ENCODE measurements at regions not wholly inside any gene's neighbourhood (a gene's known extent, or its start where the extent isn't known, plus 50 kb on each side); places are given as distances from the start of the nearest gene placed in this dataset.

DNA sequence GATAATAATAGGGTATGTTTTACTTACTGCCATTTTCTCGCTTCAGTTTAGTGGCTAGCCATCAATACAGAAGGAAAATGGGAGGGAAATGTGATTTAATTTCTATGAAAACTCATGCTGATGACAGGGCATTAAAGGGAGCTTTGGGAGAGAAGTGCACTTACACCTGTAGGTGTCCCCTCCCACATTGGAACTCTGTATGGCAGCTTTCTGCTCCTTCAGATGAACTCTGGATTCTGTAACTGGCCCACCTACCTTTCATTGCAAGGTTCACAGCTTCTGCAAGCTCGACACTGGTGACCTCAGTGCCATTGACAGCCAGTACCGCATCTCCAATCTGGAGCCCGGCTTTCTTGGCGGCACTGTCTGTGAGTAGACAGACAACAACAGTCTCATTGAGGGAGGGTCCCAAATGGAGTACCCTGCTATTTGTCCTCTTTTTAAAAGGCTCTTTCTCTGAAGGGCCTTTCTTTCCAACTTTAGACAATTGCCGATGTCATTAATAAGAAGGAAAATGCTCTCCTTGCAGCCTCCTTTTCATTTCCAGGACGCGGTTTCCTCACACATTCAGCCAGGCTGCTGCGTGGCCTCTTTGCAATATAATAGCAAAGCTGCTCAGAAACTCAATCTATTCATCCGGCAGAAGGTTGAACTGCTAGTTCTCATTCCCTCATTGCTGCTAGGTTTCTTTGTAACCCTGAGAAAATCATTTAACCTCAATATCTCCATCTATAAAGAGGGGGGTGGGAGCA, 63.6 kb downstream of the NUDT12 start:
- ATAC-seq, result no peak
- H3K36me3 Mint-ChIP-seq, result no peaks in the 10 kb centered on the region
- H3K4me1 Mint-ChIP-seq, result no peaks in the 10 kb centered on the region
- no peak overlapping the region for H3K27ac Mint-ChIP-seq
- H3K4me3 Mint-ChIP-seq, result no peak overlapping the region
- H3K27me3 Mint-ChIP-seq, result peaks cover 18% of the 10 kb centered on the region
- DNase-seq, result no peak
- H3K9me3 Mint-ChIP-seq (ENCODE audit: low read depth), result no peaks in the 10 kb centered on the region
- CTCF ChIA-PET, result no interaction called here

DNA sequence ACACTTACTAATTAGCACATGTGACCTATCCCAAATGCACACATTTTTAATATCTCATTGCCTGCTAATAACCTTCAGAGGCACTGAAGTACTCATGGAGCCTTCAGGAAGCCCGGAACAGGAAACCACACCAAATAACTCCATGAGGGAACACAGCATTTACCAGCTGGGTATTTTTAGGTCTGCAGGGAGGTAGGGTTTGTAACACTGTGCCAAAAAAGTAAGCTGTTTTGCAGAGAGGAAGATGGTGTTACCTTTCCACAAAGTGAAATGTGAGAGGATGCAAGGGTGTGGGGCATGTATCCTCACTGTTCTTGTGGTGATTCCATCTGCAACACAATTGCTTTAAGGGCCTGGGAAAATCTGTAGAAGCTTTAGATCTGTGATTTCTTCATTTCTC, 64.4 kb downstream of the NUDT12 start:
- Mint-ChIP-seq H3K4me3 (no peak overlapping the region), H3K9me3 (ENCODE audit: low read depth) (no peaks in the 10 kb centered on the region), H3K4me1 (no peaks in the 10 kb centered on the region), H3K27me3 (peaks cover 18% of the 10 kb centered on the region), H3K27ac (no peak overlapping the region), H3K36me3 (no peaks in the 10 kb centered on the region)
- no peak for DNase-seq
- CTCF ChIA-PET, result no interaction called here
- ATAC-seq, result no peak

DNA sequence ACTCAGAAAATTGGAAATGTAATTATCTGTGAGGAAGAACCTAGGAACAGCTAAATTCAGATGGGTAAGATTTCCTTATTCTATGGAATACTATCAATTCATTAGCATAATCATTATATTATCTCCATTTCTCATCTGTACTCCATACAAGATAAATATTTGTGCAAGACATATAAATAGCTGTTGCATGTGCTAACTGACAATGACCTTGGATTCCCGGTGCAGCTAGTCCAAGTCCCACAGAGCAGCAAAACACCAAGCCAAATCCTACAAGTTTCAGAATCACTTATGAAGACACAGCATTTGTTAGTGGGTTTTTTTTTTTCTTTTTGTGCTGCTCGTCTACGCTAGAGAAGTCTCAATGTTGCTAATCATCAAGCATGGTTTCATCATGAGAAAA, 64.8 kb downstream of the NUDT12 start:
- DNase-seq (no peak), ATAC-seq (no peak)
- H3K27me3 Mint-ChIP-seq, result peaks cover 18% of the 10 kb centered on the region
- H3K27ac Mint-ChIP-seq, result no peak overlapping the region
- CTCF ChIA-PET, result no interaction called here
- H3K36me3 Mint-ChIP-seq, result no peaks in the 10 kb centered on the region
- no peak overlapping the region for H3K4me3 Mint-ChIP-seq
- H3K9me3 Mint-ChIP-seq (ENCODE audit: low read depth), result no peaks in the 10 kb centered on the region
- H3K4me1 Mint-ChIP-seq, result no peaks in the 10 kb centered on the region

DNA sequence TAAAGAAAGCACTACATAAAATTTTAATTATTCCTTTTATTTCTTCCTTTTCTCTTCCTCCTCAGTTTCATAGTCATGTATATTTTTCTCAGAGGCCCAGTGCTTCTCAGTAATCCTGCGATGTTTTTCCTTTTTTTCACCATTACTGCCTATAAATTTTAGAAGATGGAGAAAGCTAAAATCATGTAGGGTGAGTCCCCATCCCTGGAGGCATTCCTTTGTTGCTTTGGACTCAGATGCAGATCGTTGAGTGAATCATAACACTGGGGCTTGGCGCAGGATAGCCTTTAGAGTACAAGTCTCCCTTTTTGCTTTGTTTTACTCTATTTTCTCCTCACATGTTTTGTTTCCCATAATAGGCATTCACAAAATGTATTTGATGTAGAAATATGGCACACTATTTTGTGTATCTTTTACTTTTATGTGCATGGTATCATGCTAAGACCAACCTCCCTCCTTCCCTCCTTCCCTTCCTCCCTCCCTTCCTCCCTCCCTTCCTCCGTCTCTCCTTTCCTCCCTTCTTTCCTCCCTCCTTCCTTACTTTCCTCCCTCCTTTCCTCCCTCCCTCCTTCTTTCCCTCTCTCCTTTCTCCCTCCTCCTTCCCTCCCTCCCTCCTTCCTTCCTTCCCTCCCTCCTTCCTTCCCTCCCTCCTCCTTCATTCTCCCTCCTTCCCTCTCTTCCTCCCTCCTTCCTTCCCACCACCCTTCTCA, 72.4 kb downstream of the NUDT12 start:
- H3K9me3 Mint-ChIP-seq (ENCODE audit: low read depth), result no peaks in the 10 kb centered on the region
- H3K27ac Mint-ChIP-seq, result no peak overlapping the region
- H3K4me3 Mint-ChIP-seq, result no peak overlapping the region
- DNase-seq (no peak), ATAC-seq (no peak)
- peaks cover 12% of the 10 kb centered on the region for H3K27me3 Mint-ChIP-seq
- CTCF ChIA-PET, result no interaction called here
- H3K4me1 Mint-ChIP-seq, result no peaks in the 10 kb centered on the region
- H3K36me3 Mint-ChIP-seq, result no peaks in the 10 kb centered on the region

DNA sequence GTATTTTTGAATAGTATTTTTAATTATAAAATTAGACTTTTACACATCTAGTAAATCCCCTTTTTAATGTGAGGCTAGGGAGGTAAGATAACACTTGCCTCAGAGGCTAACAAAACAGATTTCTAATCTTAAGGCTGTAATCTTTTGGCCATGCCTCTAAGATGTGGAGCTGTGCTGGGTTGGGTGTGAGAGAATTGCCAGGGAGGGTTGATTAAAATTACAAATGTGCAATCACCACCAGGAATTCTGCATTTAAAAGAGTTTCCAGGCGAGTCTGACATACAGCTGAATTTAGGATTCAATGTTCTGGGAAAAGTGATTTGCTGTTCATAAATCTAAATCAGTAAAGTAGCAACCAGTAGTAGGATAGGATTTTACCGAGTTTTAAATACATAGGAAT, 73.3 kb downstream of the NUDT12 start:
- no peaks in the 10 kb centered on the region for H3K4me1 Mint-ChIP-seq
- H3K9me3 Mint-ChIP-seq (ENCODE audit: low read depth), result no peaks in the 10 kb centered on the region
- CTCF ChIA-PET, result no interaction called here
- no peak overlapping the region for H3K27ac Mint-ChIP-seq
- peaks cover 8% of the 10 kb centered on the region for H3K27me3 Mint-ChIP-seq
- H3K36me3 Mint-ChIP-seq, result no peaks in the 10 kb centered on the region
- H3K4me3 Mint-ChIP-seq, result no peak overlapping the region
- DNase-seq (no peak), ATAC-seq (no peak)

DNA sequence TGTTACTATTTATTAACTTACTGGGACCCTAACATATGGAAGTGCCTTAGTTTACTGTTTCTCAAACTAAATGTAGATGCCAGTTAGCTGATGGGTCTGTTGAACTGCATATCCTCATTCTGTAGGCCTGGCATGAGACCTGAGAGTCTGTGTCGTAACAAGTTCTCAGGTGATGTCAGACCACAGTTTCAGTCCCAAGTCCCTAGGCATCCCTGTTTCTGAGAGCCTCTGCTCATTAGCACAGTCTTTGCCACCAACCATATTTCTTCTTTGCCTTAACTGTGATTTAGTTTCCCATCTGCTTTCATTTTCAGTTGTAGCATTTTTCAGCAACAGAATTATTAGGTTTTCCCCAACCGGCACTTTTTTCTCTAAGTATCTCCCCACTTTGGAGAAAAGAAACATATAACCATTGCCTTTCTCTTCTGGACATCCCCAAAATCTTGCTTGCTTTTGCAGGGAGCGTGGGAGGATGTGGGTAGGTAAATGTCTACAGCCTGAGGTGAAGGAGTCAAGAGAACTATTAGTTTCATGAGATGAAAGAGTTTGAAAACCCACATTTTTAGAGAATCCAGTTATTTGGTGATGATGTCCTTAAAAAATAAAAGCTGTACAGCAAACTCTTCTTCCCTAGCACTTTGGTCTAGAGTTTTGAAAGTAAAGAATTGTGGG, 74.6 kb downstream of the NUDT12 start:
- no peak overlapping the region for H3K4me3 Mint-ChIP-seq
- H3K4me1 Mint-ChIP-seq, result no peaks in the 10 kb centered on the region
- DNase-seq (no peak), ATAC-seq (no peak)
- no peaks in the 10 kb centered on the region for H3K9me3 Mint-ChIP-seq (ENCODE audit: low read depth)
- CTCF ChIA-PET, result no interaction called here
- no peaks in the 10 kb centered on the region for H3K36me3 Mint-ChIP-seq
- no peak overlapping the region for H3K27ac Mint-ChIP-seq
- peaks cover 5% of the 10 kb centered on the region for H3K27me3 Mint-ChIP-seq

DNA sequence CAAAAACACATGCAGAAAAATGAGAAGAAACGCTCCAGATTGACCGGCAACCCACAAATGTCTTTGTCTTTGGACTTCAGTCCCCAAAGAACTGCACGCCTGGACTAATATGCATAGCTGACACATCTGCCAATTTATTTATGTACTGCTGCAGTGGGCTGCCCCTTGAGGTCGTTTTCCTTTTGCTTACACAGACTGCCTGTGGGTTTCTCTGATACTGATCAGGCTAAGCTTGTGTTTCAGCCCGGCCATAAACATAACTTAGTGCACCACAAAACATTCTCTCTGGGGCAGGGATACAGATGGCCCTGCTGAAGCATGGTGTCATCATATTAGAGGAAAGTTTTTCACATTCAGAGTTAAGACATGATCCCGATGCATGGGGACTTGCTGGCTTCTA, 75.4 kb downstream of the NUDT12 start:
- Mint-ChIP-seq H3K4me3 (no peak overlapping the region), H3K27ac (no peak overlapping the region), H3K4me1 (no peaks in the 10 kb centered on the region), H3K27me3 (peaks cover 4% of the 10 kb centered on the region), H3K9me3 (ENCODE audit: low read depth) (no peaks in the 10 kb centered on the region), H3K36me3 (no peaks in the 10 kb centered on the region)
- ATAC-seq (no peak), DNase-seq (no peak)
- CTCF ChIA-PET, result no interaction called here

DNA sequence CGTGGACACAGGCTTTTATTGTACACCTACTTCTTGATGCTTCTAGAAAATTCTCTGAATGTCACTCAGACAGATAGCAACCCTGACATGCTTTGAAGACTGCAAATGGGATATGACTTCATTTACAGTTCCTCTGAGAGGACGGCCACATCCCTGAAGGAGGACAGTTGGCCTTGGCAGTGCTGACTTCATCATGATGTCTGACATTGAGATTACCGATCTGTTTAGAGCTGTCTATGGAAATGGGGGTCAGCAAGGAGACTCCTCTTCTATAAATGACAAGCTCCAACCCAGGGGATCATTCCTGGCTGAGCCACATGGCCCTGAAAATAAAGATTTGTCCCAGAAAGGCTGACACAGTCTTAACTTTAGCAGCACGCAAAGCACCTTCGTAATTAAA, 75.8 kb downstream of the NUDT12 start:
- no peaks in the 10 kb centered on the region for H3K4me1 Mint-ChIP-seq
- H3K27ac Mint-ChIP-seq, result no peak overlapping the region
- no peaks in the 10 kb centered on the region for H3K9me3 Mint-ChIP-seq (ENCODE audit: low read depth)
- no peak for ATAC-seq
- CTCF ChIA-PET, result no interaction called here
- no peak for DNase-seq
- no peaks in the 10 kb centered on the region for H3K36me3 Mint-ChIP-seq
- peaks cover 2% of the 10 kb centered on the region for H3K27me3 Mint-ChIP-seq
- H3K4me3 Mint-ChIP-seq, result no peak overlapping the region

DNA sequence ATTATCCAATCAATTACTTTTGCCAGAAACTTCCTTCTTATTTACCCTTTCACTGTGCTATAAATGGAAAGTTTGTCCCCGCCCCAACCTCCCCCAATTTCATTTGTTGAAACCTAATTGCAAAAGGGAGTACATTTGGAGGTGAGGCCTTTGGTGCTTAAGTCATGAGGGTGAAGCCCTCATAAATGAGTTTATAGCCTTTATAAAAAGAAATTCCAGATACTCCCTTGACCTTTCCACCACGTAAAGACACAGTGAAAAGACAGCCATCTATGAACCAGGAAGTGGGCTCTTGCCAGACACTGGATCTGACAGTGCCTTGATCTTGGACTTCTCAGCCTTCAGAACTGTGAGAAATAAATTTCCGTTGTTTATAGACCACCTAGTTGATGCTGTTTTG, 82.3 kb downstream of the NUDT12 start:
- DNase-seq, result no peak
- no peaks in the 10 kb centered on the region for H3K36me3 Mint-ChIP-seq
- peaks cover 22% of the 10 kb centered on the region for H3K27me3 Mint-ChIP-seq

DNA sequence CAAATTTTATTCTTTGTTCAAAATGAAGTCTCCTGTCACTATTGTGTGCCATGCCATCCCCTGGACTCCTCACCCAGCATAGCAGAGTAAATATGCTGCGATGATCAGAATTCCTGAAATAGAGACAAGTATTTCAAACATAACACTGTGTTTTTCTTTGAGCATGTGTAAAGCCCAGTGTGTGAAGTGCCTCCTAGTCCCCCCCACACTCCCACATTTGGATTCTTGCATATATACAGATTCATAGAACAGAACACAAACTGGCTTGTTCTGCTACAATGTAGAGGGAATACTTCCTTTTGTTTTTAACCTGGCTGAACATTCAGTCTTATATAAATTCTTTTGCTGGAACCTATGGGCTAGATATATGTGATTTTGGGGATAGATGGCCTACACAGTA, 84.9 kb downstream of the NUDT12 start:
- no peaks in the 10 kb centered on the region for H3K9me3 Mint-ChIP-seq (ENCODE audit: low read depth)
- CTCF ChIA-PET, result interaction anchor here (0.7 kb wide), 1 partner anchor 137 kb away, joined by 3 read pairs; no protein-coding TSS in a partner anchor
- no peak overlapping the region for H3K27ac Mint-ChIP-seq
- no peak for DNase-seq
- peaks cover 36% of the 10 kb centered on the region for H3K27me3 Mint-ChIP-seq
- no peaks in the 10 kb centered on the region for H3K36me3 Mint-ChIP-seq
- no peak overlapping the region for H3K4me3 Mint-ChIP-seq
- H3K4me1 Mint-ChIP-seq, result no peaks in the 10 kb centered on the region
- no peak for ATAC-seq

More for the DNA sequence above, 82.3 kb downstream of the NUDT12 start:
- Mint-ChIP-seq H3K27ac (no peak overlapping the region), H3K9me3 (ENCODE audit: low read depth) (no peaks in the 10 kb centered on the region), H3K4me3 (no peak overlapping the region), H3K4me1 (no peaks in the 10 kb centered on the region)
- CTCF ChIA-PET, result no interaction called here
- ATAC-seq, result no peak

DNA sequence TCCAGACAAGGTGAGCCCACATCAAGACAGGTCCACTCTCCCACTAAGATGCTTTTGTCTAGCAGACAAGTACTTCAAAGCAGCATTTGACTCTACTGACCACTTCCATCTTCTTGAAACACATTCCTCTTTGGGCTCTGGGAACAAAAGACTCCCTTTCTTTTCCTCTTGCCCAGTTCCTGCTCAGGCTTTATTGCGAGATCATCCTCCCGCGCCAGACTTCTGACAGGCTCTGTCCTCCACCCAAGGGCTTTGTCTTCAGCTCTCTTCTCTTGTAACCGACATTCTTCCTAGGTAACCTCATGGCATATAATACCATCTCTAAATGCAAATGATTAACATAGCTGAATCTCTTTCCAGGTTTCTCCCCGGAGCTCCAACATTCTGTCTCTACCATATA, 85.8 kb downstream of the NUDT12 start:
- Mint-ChIP-seq H3K27ac (no peak overlapping the region), H3K36me3 (no peaks in the 10 kb centered on the region), H3K4me1 (no peaks in the 10 kb centered on the region), H3K27me3 (peaks cover 43% of the 10 kb centered on the region), H3K4me3 (no peak overlapping the region), H3K9me3 (ENCODE audit: low read depth) (no peaks in the 10 kb centered on the region)
- DNase-seq (no peak), ATAC-seq (no peak)
- CTCF ChIA-PET, result interaction anchor here (0.7 to 3.4 kb wide), 3 partner anchors 136 to 251 kb away, joined by 3 to 28 read pairs (median 17); no protein-coding TSS in a partner anchor

DNA sequence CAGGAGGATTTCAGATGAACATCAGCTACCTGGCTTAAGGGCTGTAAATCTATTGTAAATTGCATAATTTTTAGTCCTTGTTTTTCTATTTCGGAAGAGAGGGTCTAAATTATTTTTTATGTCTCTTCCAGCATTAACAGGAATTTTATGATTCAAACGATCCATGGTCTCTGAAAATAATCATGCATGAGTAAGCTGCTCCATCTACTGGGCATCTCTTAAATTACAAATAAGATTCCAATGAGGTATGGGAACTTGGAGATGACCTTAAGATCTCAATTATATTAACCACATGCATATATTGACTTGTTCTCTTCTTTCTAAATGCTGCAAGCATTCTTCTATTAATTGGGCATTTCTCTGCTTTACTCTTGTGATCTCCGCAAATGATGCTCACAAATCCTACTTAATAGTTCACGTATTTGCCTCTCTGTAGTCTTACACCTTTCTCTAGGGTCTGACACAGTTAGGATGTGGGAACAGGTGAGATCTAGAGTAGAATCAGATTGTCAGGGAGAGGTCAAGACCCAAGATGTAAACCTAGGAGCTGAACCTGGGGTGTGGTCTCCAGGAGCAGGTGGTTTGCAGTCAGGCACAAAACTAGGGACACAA, 86.9 kb downstream of the NUDT12 start:
- CTCF ChIA-PET, result interaction anchor here (0.8 to 3.4 kb wide), 9 partner anchors 9 to 250 kb away, joined by 3 to 28 read pairs (median 4); partner anchors contain the start of gene MACIR
- Mint-ChIP-seq H3K9me3 (ENCODE audit: low read depth) (no peaks in the 10 kb centered on the region), H3K4me3 (no peak overlapping the region), H3K36me3 (no peaks in the 10 kb centered on the region), H3K4me1 (no peaks in the 10 kb centered on the region), H3K27me3 (peaks cover 41% of the 10 kb centered on the region), H3K27ac (no peak overlapping the region)
- no peak for DNase-seq
- no peak for ATAC-seq

DNA sequence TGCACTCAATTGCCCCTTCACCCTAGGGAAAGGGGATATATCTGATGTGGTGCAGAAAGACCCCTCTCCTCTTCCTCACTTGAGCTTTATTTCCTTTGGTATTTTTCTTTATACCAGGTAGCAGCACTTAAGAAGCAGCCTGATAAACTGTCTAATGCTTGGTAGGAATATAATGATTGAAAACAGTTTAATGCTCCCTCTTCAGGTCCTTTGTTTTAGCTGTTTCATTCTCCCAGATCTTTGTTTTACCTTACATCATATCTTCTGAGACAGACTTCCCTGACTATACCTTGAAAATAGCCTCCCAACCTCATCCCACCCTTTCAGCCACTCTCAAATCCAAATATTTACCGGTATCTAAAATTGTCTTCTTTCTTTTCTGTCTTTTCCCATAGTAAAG, 87.9 kb downstream of the NUDT12 start:
- no peaks in the 10 kb centered on the region for H3K9me3 Mint-ChIP-seq (ENCODE audit: low read depth)
- CTCF ChIA-PET, result interaction anchor here (1.0 to 3.4 kb wide), 8 partner anchors 9 to 249 kb away, joined by 3 to 28 read pairs (median 4); partner anchors contain the start of gene MACIR
- H3K27me3 Mint-ChIP-seq, result peaks cover 38% of the 10 kb centered on the region
- DNase-seq (no peak), ATAC-seq (no peak)
- no peak overlapping the region for H3K4me3 Mint-ChIP-seq
- no peaks in the 10 kb centered on the region for H3K4me1 Mint-ChIP-seq
- H3K36me3 Mint-ChIP-seq, result no peaks in the 10 kb centered on the region
- no peak overlapping the region for H3K27ac Mint-ChIP-seq
